HG03196 (cell line): ENCODE measurements at regions not wholly inside any gene's neighbourhood (a gene's known extent, or its start where the extent isn't known, plus 50 kb on each side); places are given as distances from the start of the nearest gene placed in this dataset.

ENCODE experiments used
- ATAC-seq: cut with Tn5 transposase; IDR thresholded peaks from one replicate; pipeline ENCODE4 v1.9.1; 2021; ENCODE audit not compliant: unreplicated experiment

GRCh38 chr17:12522336-12522735 is 143.4 kb upstream of the MYOCD start:
- ATAC-seq, result no peak

DNA sequence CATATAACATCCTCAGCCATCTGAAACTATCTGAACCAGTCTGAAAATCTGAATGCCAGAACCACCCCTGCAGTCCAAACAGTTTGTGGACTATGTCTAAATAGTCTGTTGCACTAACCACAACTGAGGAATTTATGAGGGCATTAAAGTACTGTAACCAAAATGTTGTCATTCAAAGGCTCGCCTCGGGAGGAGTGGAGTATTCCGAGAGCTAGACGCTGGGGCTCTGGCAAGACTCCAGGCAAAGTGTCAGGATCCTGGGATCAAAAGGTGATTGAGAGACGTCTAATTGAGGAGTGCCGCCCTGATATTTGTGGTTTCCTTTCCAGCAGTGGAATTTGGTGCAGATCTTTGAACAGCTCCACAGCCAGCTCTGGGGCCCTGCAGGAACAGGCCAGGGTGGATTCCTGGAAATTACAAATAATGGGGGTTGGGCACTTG is 142.9 kb upstream of the MYOCD start:
- no peak for ATAC-seq

- ATAC-seq, result no peak
Observed at GRCh38 chr17:12523244-12523643, 142.4 kb upstream of the MYOCD start.

- no peak for ATAC-seq
Observed at GRCh38 chr17:12528036-12528435, 137.7 kb upstream of the MYOCD start.

DNA sequence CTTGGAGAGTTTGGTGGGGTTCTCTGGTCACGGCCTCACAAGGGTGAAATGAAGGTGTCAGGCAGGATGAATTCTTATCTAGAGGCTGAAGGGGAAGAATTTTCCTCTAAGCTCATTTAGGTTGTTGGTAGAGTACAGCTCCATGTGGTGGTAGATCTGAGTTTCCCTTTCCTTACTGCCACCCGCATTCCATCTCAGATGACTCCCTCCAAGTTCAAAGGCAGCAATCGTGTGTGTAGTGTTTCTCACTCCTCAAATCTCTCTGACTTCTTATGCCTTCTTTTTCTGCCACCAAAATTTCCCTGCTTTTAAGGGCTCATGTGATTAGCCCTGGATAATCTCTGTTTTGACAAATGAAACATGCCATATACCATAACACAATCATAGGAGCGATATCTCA is 135.5 kb upstream of the MYOCD start:
- ATAC-seq, result no peak

DNA sequence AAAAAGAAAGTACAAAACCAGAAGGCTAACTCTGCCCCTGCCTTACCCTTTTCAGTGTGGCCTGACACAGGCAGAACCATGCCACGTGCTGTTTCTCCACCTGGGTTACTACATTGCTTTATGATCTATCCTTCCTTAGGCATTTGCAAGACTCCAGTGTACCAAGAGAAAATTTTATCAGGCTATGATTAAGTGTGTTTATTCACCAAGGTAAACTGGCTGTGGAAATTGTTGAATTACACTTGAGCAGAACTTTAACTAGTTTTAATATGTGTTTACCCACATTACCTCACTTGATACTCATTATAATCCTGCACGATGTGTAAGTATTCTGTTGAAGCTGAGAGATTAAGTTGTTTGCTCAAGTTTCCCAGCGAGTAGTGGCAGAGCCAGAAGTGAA is 129.7 kb upstream of the MYOCD start:
- no peak for ATAC-seq

DNA sequence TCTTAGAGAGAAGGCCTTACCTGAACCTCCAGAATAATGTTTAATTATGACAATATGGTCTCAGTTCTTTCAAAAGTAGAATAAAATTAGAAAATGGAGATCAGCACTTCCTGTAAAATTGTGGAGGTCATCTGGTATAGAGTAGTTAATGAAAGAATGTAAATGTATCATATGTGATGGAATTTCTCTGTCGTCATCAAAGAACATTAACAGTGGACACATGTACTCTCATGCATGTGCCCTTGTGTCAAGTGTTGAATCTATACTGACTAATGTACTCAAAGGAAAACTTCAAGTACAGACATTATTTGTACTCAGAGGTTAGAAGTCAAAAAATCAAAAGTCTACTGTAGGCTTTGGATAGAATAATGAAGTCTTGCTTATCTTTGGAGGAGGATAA is 129.2 kb upstream of the MYOCD start:
- no peak for ATAC-seq

DNA sequence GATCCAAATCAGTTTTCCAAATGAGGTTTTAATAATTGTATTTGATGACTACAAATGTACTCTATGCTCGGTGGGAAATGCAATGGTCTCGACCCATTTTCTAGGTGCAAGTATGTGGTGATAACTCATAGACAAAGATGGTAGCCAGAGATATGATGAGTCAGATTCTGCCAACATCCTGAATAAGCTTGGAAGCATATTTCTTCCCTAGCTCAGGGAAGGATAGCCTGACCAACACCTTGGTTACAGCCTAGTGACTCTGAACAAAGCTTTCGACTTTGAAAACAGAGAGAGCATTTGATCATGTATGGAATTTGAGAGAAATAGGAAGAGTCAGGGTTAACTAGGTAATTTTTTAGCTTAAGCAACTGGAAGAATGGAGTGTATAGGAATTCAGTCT is 128.3 kb upstream of the MYOCD start:
- no peak for ATAC-seq

DNA sequence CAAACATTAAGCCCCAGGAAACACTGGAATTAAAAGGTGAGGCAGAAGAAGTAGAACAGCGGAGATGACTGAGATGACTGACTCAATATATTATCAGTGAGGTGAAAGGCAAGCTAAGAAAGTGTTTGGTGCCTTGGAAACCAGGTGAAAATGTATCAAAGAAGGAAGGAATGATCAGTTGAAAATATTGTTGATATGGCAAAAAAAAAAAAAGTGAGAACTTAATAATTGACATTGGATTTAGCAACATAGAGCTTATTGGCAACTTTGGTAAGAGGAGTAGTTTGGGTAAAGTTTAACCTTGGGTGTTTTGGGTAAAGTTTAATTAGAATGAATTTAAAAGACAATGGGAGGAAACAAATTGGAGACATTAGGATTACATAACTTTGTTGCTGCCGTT is 127.7 kb upstream of the MYOCD start:
- no peak for ATAC-seq

- ATAC-seq, result no peak
Observed at GRCh38 chr17:12545877-12546513, 119.7 kb upstream of the MYOCD start.

DNA sequence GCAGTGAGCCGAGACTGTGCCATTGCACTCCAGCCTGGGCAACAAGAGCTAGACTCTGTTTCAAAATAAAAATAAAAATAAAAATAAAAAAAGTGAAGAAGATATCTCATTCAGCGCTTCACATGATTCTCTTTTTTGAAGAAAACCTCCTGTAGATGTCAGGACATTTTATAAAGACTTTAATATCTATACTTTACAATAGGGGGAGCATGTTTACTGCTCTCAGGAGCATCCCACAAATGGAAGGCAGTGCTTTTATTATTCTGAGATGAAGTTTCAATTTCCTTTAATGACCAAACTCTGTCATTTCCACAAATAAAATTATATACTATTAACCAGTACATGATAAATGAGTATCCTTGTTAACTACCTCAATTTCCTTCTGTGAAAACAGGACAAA is 118.7 kb upstream of the MYOCD start:
- ATAC-seq, result no peak

DNA sequence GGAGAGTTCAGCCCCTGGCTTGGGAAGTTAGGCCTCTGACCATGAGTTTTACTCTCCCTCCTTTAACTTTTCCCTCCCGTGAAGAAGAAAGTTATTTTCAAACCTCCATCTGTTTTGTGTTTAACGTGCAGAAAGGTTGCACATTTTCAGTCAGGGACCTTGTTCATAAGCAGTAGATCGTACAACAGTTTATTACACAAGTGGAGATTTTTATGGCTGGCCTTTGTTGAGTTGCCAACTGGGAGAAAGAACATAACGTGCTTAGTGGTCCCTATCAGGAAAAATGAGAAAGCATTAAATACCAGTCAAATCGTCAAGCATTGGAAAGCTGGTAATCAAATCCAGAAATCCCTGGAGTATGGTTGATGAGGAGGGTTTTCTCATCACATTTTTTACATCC is 117.9 kb upstream of the MYOCD start:
- no peak for ATAC-seq

DNA sequence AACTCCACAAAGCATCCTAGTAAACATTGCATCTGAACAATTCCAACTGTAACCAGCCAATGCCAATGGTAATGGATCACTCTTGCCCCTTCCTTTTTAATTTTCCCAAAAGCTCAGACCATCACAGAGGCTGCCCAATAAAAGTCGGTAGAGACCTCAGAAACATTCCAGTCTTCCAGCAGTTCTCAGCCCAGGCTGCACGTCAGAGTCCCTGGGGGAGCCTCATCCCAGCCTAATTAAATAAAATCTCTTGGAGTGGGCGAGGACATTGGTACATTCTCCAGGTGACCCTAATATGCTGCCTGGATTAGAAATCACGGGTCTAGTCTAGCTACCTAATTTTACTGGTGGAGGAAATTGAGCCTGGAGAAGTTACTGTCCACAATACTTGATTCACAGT is 117.1 kb upstream of the MYOCD start:
- ATAC-seq, result no peak

DNA sequence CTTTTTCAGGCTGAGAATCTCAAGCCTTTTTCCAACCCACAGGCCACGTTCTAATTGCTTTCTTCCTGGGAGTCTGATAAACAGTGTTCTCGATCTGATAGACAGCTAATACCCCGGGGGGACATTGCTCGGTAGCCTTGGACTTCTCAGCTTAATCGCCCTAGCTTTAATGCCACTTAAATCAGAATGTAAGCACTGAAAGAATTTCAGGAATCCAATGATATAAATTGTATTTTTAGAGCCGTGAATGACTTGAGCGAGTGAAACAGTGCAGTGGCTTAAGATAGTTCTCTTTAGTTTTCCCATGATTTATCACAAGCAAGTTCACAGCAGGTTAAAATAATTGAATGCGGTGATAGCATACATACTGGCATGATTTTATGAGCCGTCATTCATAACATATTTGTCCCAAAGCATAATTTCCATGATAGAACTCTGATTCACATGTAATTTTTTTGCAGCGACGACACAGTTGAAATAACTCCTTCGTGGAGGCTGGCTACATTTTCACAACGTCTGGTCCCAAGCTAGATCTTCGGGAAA is 116.1 kb upstream of the MYOCD start:
- no peak for ATAC-seq

GRCh38 chr17:12553625-12554024 is 112.1 kb upstream of the MYOCD start:
- no peak for ATAC-seq

DNA sequence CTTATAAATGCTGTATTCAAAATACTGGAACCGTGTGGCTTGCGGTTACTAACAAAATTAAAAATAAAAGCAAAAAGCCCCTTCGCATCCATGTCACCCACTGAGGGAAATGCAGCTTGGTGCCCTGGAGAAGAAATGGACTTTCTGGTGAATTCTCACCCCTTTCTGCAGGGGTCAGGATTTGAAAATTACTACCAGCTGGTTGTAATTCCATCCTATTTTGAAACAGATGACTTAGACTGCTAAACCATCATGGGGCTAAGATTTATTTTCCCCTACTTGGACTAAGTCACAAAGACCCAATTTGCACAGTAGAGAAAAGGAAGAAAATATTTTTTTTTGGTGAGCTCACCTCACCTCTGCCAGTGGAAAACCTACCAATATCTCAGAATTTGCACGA is 111.4 kb upstream of the MYOCD start:
- ATAC-seq, result no peak

GRCh38 chr17:12566291-12566690 is 99.4 kb upstream of the MYOCD start:
- ATAC-seq, result no peak

GRCh38 chr17:12567077-12568053 is 98.3 kb upstream of the MYOCD start:
- no peak for ATAC-seq

GRCh38 chr17:12568358-12569251 is 97.1 kb upstream of the MYOCD start:
- ATAC-seq, result no peak

DNA sequence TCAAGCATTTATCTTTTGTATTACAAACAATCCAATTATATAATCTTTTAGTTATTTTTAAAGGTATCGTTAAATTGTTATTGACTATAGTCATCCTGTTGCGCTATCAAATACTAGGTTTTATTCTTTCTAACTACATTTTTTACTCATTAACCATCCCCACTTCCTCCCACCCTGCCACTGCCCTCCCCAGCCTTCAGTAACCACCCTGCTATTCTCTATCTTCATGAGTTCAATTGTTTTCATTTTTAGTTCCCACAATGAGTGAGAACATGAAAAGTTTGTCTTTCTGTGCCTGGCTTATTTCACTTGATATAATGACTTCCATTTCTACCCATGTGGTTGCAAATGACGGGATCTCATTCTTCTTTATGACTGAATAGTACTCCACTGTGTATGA is 94.1 kb upstream of the MYOCD start:
- ATAC-seq, result no peak

DNA sequence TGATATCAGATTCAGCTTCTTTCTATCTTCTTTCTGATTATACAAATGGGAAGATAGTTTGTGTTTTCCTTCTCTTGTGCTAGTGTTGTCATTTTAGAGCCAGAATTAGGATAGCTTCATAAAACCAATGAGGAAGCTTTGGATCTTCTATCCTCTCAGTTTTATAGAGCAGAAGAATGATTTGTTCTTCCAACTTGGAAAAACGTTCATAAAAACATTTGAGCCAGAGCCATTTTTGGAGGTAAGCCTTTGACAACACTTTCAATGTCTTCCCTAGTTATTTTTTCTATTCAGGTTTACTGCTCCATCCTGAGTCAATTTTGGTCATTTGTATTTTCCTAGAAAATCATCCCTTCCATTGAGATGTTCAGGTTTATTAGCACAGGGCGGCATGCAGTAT is 91.2 kb upstream of the MYOCD start:
- no peak for ATAC-seq
